Thymus (tissue), 11 donors: ENCODE measurements at regions not wholly inside any gene's neighbourhood (a gene's known extent, or its start where the extent isn't known, plus 50 kb on each side); places are given as distances from the start of the nearest gene placed in this dataset.

Experiments used
- DNase-seq, 9 donors: peaks; one replicate each; pipeline ENCODE4 v3.0.0-alpha.2; 2013; ENCODE audit warnings: low spot score in 9 of 9, low read depth in 6 of 9, missing footprints in 1 of 9
- H3K27ac ChIP-seq, 2 donors: one replicate each; pipeline ENCODE4 v1.5.1; 2013; ENCODE audit warnings: control low read depth in 1 of 2, low read depth in 1 of 2, low read length in 1 of 2, mild to moderate bottlenecking in 1 of 2, moderate library complexity in 1 of 2
- H3K27me3 ChIP-seq, 2 donors: one replicate each; pipeline ENCODE4 v1.5.1; 2013; ENCODE audit warnings: low read length in 1 of 2; ENCODE audit not compliant: control insufficient read depth in 2 of 2, insufficient read depth in 1 of 2
- H3K36me3 ChIP-seq, 2 donors: one replicate each; pipeline ENCODE4 v1.5.1; 2013; ENCODE audit warnings: low read length in 1 of 2, mild to moderate bottlenecking in 1 of 2, moderate library complexity in 1 of 2; ENCODE audit not compliant: control insufficient read depth in 2 of 2, insufficient read depth in 2 of 2
- H3K4me1 ChIP-seq, 2 donors: one replicate each; pipeline ENCODE4 v1.5.1; 2013; ENCODE audit warnings: low read length in 2 of 2; ENCODE audit not compliant: control insufficient read depth in 2 of 2, insufficient read depth in 2 of 2
- H3K4me3 ChIP-seq, 2 donors: one replicate each; pipeline ENCODE4 v1.5.1; 2013; ENCODE audit warnings: low read length in 2 of 2, control low read depth in 1 of 2, mild to moderate bottlenecking in 1 of 2
- H3K9me3 ChIP-seq, 2 donors: one replicate each; pipeline ENCODE4 v1.5.1; 2013; ENCODE audit warnings: low read length in 1 of 2, mild to moderate bottlenecking in 1 of 2; ENCODE audit not compliant: control insufficient read depth in 2 of 2, insufficient read depth in 1 of 2
- WGBS: extraction: QIAGEN DNeasy Blood & Tissue Kit; methylation state at CpG from one replicate; pipeline ENCODE4 v1.1.7; 2013; 5-methylcytosine and 5-hydroxymethylcytosine counted together
- donor health status: healthy.

DNA sequence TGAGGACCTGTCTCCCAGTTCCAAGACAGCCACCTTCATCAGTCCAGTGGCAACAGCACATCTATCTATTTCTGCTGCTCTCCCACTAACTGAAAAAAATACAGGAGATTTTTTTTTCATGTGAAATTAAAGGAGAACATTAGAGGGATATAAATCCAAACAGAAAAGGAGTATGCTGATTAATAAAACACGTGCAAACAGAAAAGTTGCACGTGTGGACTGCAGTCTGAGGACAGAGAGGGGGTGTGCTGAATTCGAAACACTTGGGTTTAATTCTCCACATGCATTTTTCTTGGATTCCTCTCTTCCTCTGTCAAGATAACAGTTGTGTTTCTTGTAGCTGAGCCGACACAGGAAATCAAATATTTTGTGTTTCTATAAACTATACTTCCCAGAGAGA lies 113.4 kb downstream of the CYRIA start:
- H3K27ac ChIP-seq: no peak overlapping the region
- no peaks in the 10 kb centered on the region for H3K36me3 ChIP-seq
- no peak overlapping the region for H3K4me3 ChIP-seq
- 89% methylated on average over 4 of the region's 4 CpGs for WGBS
- H3K9me3 ChIP-seq: no peaks in the 10 kb centered on the region
- H3K27me3 ChIP-seq: no peaks in the 10 kb centered on the region
- H3K4me1 ChIP-seq: no peaks in the 10 kb centered on the region
- no peak for DNase-seq

DNA sequence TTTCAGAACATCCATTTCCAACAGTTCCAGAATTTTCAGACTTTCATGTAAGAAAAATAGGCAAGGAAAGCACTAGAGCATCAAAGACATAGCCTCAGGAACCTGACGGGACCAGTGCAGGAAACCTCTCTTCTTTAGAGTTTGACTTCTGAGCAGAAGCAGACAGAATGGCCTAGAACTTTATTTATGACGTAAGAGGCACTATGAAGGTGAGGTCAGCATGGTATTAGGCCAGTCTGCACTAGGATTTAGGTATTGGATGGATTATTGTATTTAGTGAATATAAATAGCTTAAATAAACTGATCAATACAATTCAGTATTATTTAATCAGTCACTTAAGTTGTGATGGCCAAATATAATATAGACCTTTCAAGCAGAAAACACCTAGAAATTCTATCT lies 117.6 kb downstream of the CYRIA start:
- Histone ChIP-seq H3K9me3 (no peaks in the 10 kb centered on the region), H3K27ac (no peak overlapping the region), H3K4me1 (no peaks in the 10 kb centered on the region), H3K36me3 (no peaks in the 10 kb centered on the region), H3K4me3 (no peak overlapping the region), H3K27me3 (no peaks in the 10 kb centered on the region)
- no peak for DNase-seq
- 65% methylated on average over 2 of the region's 2 CpGs for WGBS

DNA sequence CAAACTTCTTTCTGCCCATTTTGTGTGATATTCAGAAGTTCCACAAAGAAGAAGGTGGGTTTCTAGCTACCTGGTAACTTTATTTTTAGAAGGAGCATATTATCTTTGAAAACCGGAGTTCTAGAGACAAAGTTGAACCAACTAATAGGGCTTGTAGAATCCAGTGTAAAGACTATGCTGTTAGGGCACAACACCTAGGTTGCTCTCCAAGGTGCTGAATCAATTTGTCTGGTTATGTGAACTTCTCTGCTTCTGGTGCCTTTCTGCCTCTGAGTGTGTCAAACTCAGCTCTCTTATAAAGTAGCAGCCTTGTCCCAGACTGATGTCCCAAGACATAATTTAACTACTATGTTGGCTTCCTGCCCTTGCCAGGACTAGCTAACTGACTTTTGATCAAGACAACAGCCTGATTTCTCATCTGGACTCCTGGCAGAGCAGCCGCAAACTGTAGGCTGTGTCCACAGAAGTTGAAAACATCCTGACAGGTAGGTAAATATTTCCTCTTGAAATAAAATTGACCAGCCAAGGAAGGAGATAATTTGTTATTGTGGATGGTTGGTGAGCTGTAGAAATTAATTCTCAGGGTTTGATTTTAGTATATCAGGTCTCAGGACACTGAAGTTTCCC lies 119.4 kb downstream of the CYRIA start:
- H3K4me1 ChIP-seq: no peaks in the 10 kb centered on the region
- H3K36me3 ChIP-seq: no peaks in the 10 kb centered on the region
- no peak overlapping the region for H3K4me3 ChIP-seq
- 79% methylated on average over 2 of the region's 2 CpGs for WGBS
- no peak overlapping the region for H3K27ac ChIP-seq
- DNase-seq: peak; percentile 27 to 81 (median 59)
- H3K27me3 ChIP-seq: no peaks in the 10 kb centered on the region
- H3K9me3 ChIP-seq: no peaks in the 10 kb centered on the region

DNA sequence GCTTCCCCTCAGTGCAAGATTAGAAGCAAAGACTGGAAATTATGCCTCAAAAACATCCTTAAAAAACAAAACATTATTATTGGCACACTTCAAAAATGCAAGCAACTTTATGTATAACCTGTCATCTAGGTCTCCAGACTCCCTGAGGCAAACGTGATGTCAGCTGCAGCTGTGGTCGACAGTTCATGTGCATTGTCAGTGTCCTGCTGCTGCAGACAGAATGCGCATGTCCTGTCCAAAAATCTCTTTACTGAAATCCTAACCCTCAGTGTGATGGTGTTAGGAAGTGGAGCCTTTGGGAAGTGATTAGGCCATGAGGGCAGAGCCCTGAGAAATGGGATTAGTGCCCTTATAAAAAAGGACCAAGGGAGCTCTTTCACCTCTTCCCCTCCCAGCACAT lies 126.9 kb downstream of the CYRIA start:
- Histone ChIP-seq H3K36me3 (no peaks in the 10 kb centered on the region), H3K9me3 (no peaks in the 10 kb centered on the region), H3K27me3 (no peaks in the 10 kb centered on the region), H3K4me1 (no peaks in the 10 kb centered on the region), H3K27ac (no peak overlapping the region), H3K4me3 (no peak overlapping the region)
- 86% methylated on average over 3 of the region's 3 CpGs for WGBS
- no peak for DNase-seq

DNA sequence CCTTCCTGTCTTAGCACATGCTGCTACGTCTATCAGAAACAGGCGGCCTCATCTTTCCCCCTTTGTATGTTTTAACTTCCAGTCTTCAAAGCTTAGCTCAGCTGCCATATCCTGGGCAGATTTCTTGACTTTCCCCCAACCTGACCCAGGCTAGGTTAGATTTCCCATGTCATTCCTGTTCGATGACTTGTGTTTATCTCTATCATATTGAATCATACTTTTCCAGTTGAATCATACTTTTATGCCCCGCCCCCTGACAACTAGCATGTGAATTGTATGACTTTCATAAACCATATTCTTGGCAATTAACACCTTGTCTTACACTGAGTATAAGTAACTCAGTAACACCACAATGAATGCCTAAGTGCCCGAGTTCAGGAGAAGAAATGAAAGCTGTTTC lies 128.3 kb downstream of the CYRIA start:
- Histone ChIP-seq H3K4me3 (no peak overlapping the region), H3K27ac (no peak overlapping the region), H3K4me1 (no peaks in the 10 kb centered on the region), H3K27me3 (no peaks in the 10 kb centered on the region), H3K9me3 (no peaks in the 10 kb centered on the region), H3K36me3 (no peaks in the 10 kb centered on the region)
- WGBS: 93% methylated on average over 5 of the region's 5 CpGs
- DNase-seq: no peak

DNA sequence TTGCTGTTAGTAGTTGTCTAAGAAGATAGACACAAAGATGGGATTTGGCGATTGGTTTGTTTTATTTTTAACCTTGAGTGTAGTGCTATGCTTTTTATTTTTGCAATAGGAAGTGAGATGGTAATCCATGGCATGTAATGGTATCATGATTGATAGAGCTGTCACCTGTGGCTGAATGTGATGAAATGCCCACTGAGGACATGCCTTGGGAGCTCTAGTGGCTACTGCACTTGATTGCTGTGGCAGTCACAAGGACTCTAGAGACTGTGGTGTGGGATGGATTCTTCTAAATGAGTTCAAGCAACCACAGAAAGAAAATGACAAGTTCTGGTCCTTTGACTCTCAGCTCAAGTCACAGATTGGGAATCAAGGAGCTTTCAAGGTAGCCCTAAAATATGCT lies 139.4 kb downstream of the CYRIA start:
- H3K4me1 ChIP-seq: no peaks in the 10 kb centered on the region
- no peak overlapping the region for H3K27ac ChIP-seq
- 90% methylated on average over 1 of the region's 1 CpG for WGBS
- H3K9me3 ChIP-seq: no peaks in the 10 kb centered on the region
- H3K4me3 ChIP-seq: no peak overlapping the region
- no peaks in the 10 kb centered on the region for H3K36me3 ChIP-seq
- no peak for DNase-seq
- no peaks in the 10 kb centered on the region for H3K27me3 ChIP-seq

DNA sequence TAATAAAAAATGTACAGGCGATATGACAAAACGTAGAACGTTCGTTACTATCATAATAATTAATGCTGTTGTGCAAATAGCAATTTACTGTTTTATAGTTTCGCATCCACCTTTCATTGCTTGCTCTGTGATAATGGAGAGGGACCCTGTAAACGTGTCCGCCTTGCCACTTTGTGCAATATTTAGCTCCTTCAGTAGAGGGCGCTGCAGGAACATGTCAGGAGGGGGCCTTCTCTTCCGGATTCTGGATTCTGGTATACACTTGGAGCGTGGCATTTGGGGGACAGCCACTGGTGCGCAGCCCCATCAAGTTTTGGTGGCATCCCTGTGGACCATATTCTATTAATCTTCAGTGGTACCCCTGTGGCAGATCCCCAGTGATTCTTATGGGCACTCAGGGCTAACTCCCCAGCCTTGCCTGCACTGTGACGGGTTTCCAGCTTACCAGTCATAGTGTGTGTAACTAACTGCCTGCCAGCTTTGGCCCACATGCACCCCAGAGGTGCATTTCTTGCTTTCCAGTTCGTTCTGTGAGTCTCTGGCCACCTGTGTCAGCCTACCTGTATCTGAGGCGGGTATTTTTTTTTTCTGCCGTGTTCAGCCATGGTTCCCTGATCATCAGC lies 140.3 kb downstream of the CYRIA start:
- Histone ChIP-seq H3K4me3 (no peak overlapping the region), H3K27me3 (no peaks in the 10 kb centered on the region), H3K9me3 (no peaks in the 10 kb centered on the region), H3K36me3 (no peaks in the 10 kb centered on the region), H3K4me1 (no peaks in the 10 kb centered on the region), H3K27ac (no peak overlapping the region)
- 84% methylated on average over 15 of the region's 15 CpGs for WGBS
- DNase-seq: peak in 3 of 9 donors; percentile 4 to 40 (median 26)

DNA sequence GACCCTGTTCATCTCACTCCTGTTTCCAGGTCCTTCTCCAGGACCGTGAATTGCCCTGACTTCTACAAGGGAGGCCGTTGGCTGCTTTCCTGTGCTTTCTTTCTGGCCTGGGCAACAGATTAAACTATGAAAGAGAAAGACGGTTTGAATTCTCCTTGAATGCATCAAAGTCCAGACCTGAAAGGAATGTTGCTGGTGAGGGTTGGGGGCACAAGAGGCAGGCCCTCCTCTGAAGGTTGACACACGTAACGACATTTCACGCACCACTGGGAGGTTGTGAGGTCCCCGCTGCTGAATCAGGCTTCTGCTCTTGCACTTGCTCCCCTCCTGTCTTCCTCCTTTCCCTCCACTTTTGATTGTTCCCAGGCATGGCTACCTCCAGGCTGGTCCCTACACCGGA lies 141.9 kb downstream of the CYRIA start:
- no peak for DNase-seq
- 95% methylated on average over 8 of the region's 8 CpGs for WGBS
- Histone ChIP-seq H3K4me1 (no peaks in the 10 kb centered on the region), H3K36me3 (no peaks in the 10 kb centered on the region), H3K27ac (no peak overlapping the region), H3K9me3 (no peaks in the 10 kb centered on the region), H3K4me3 (no peak overlapping the region), H3K27me3 (no peaks in the 10 kb centered on the region)

DNA sequence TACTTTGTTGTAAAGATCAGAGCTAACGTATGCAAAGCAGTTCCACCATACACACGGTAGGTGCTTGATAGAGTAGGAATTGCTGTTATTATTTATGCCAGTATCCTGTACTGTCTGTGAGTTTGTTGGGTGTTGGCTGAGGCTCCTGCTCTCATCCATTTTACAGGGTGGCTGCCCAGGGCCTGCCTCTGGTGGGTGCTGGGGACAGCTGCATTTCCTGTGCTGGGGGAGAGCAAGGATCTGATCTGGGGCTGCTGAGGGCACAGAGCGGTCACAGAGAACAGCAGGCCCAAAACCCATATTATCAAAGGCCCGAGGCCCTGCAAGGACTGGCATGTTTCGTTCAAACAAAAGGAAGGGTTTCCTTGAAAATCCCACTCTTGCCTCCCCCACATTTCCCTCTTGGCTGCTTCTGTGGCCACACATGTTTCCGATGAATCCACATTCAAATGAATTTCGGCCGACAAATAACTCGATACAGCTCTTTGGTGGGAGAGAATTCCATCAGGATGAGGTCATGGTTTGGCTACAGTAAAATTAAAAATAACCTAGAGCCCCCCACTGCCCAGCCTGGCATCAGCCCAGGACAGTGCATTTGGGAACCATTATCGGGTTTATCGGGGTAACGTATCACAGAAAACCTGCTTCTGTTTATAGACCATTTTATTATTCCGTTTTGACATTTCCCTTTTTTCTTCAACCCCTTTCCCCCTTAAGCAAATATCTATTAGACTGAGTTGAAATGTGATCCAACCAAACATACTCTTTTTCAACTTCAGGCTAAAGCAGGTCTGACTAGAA lies 143.4 kb downstream of the CYRIA start:
- Histone ChIP-seq H3K27me3 (no peaks in the 10 kb centered on the region), H3K4me1 (no peaks in the 10 kb centered on the region), H3K36me3 (no peaks in the 10 kb centered on the region), H3K9me3 (no peaks in the 10 kb centered on the region), H3K27ac (no peak overlapping the region), H3K4me3 (no peak overlapping the region)
- WGBS: 91% methylated on average over 13 of the region's 13 CpGs
- no peak for DNase-seq
